SK-N-SH treated with all-trans-retinoic acid at 6 μM for 48 hours (cell line): ENCODE measurements at regions not wholly inside any gene's neighbourhood (a gene's known extent, or its start where the extent isn't known, plus 50 kb on each side); places are given as distances from the start of the nearest gene placed in this dataset.

ENCODE experiments used
- ATAC-seq: fragments of 200-7000 bp; cut with Tn5 transposase; 3 replicates; pipeline ENCODE4 v1.9.1; 2020; ENCODE audit warnings: mild to moderate bottlenecking, moderate library complexity
- ARNTL ChIP-seq: fragments of 450-650 bp; formaldehyde crosslinking; IDR thresholded peaks from 2 replicates; pipeline ENCODE4 v1.5.0; 2020; ENCODE audit warnings: low read depth, mild to moderate bottlenecking, moderate library complexity, borderline replicate concordance
- BACH2 ChIP-seq: fragments of 250-450 bp; sonication (Bioruptor Pico); IDR thresholded peaks from 2 replicates; pipeline ENCODE4 v1.9.0; 2021; ENCODE audit warnings: mild to moderate bottlenecking, borderline replicate concordance
- CREB5 ChIP-seq: fragments of 250-450 bp; sonication (Bioruptor Pico); IDR thresholded peaks from 2 replicates; pipeline ENCODE4 v1.5.1; 2020; ENCODE audit warnings: low read depth, mild to moderate bottlenecking, moderate library complexity
- CSDC2 ChIP-seq: fragments of 250-450 bp; sonication (Bioruptor Pico); IDR thresholded peaks from 2 replicates; pipeline ENCODE4 v1.5.0; 2020; ENCODE audit warnings: mild to moderate bottlenecking, moderate library complexity
- CSRNP3 ChIP-seq: fragments of 250-450 bp; sonication (Bioruptor Pico); IDR thresholded peaks from 2 replicates; pipeline ENCODE4 v1.5.1; 2021; ENCODE audit warnings: mild to moderate bottlenecking, moderate library complexity
- ESRRG ChIP-seq: fragments of 250-450 bp; sonication (Bioruptor Pico); IDR thresholded peaks from 2 replicates; pipeline ENCODE4 v1.6.1; 2021; ENCODE audit warnings: mild to moderate bottlenecking
- GLIS3 ChIP-seq: fragments of 250-450 bp; sonication (Bioruptor Pico); IDR thresholded peaks from 2 replicates; pipeline ENCODE4 v1.5.0; 2020; ENCODE audit warnings: mild to moderate bottlenecking, moderate library complexity
- ISL1 ChIP-seq: fragments of 250-450 bp; sonication (Bioruptor Pico); IDR thresholded peaks from 2 replicates; pipeline ENCODE4 v2.1.2; 2022; ENCODE audit warnings: mild to moderate bottlenecking, moderate library complexity
- OSR1 ChIP-seq: fragments of 250-450 bp; sonication (Bioruptor Pico); IDR thresholded peaks from 2 replicates; pipeline ENCODE4 v1.8.0; 2022; ENCODE audit warnings: moderate library complexity, mild to moderate bottlenecking, inconsistent platforms
- PATZ1 ChIP-seq: fragments of 250-450 bp; sonication (Bioruptor Pico); IDR thresholded peaks from 2 replicates; pipeline ENCODE4 v1.8.0; 2020; ENCODE audit warnings: mild to moderate bottlenecking, moderate library complexity, borderline replicate concordance
- POU6F1 ChIP-seq: fragments of 250-450 bp; sonication (Bioruptor Pico); IDR thresholded peaks from 2 replicates; pipeline ENCODE4 v1.8.0; 2021; ENCODE audit warnings: low read depth, mild to moderate bottlenecking, moderate library complexity, borderline replicate concordance
- PPARA ChIP-seq: fragments of 250-450 bp; sonication (Bioruptor Pico); IDR thresholded peaks from 2 replicates; pipeline ENCODE4 v1.5.0; 2020; ENCODE audit warnings: mild to moderate bottlenecking, borderline replicate concordance
- RARB ChIP-seq: fragments of 250-450 bp; sonication (Bioruptor Pico); IDR thresholded peaks from 2 replicates; pipeline ENCODE4 v1.8.0; 2021; ENCODE audit warnings: mild to moderate bottlenecking, moderate library complexity
- SNAI2 ChIP-seq: fragments of 250-450 bp; sonication (Bioruptor Pico); IDR thresholded peaks from 2 replicates; pipeline ENCODE4 v1.5.0; 2020; ENCODE audit warnings: mild to moderate bottlenecking, moderate library complexity
- TCF4 ChIP-seq: fragments of 250-450 bp; sonication (Bioruptor Pico); IDR thresholded peaks from 2 replicates; pipeline ENCODE4 v1.8.0; 2021; ENCODE audit warnings: mild to moderate bottlenecking, moderate library complexity, borderline replicate concordance
- TOX ChIP-seq: fragments of 250-450 bp; sonication (Bioruptor Pico); IDR thresholded peaks from 2 replicates; pipeline ENCODE4 v1.8.0; 2021; ENCODE audit warnings: mild to moderate bottlenecking, moderate library complexity, borderline replicate concordance
- TSHZ2 ChIP-seq: fragments of 250-450 bp; sonication (Bioruptor Pico); IDR thresholded peaks from 2 replicates; pipeline ENCODE4 v1.5.0; 2020; ENCODE audit warnings: mild to moderate bottlenecking, moderate library complexity
- ZFP3 ChIP-seq: fragments of 250-450 bp; sonication (Bioruptor Pico); IDR thresholded peaks from 2 replicates; pipeline ENCODE4 v1.5.0; 2020; ENCODE audit warnings: mild to moderate bottlenecking, moderate library complexity
- ZFP30 ChIP-seq: fragments of 450-650 bp; formaldehyde crosslinking; IDR thresholded peaks from 2 replicates; pipeline ENCODE4 v1.5.0; 2022; ENCODE audit warnings: mild to moderate bottlenecking, moderate library complexity
- ZNF565 ChIP-seq: fragments of 450-650 bp; formaldehyde crosslinking; conservative IDR thresholded peaks from 2 replicates; pipeline ENCODE4 v1.5.0; 2020; ENCODE audit warnings: low read depth, mild to moderate bottlenecking, moderate library complexity
- ZNF70 ChIP-seq: fragments of 450-650 bp; formaldehyde crosslinking; IDR thresholded peaks from 2 replicates; pipeline ENCODE4 v1.5.0; 2020; ENCODE audit warnings: mild to moderate bottlenecking, moderate library complexity
- ZNF8 ChIP-seq: fragments of 450-650 bp; formaldehyde crosslinking; IDR thresholded peaks from 2 replicates; pipeline ENCODE4 v1.5.0; 2020; ENCODE audit warnings: mild to moderate bottlenecking, moderate library complexity

- ATAC-seq: no peak
- TF ChIP-seq CREB5 (CRISPR knock-in tag) (no peak), ZFP3 (CRISPR knock-in tag) (no peak)
- TF ChIP-seq, all 23 proteins: peak for 0
Measured at GRCh38 chr3:151635905-151636304, 97.8 kb upstream of the AADACL2 start.

- ATAC-seq: no peak
- TF ChIP-seq BACH2 (CRISPR knock-in tag) (no peak), ZFP3 (CRISPR knock-in tag) (no peak), OSR1 (no peak), ZNF565 (CRISPR knock-in tag) (no peak), GLIS3 (no peak), ISL1 (CRISPR knock-in tag) (no peak), POU6F1 (CRISPR knock-in tag) (no peak), ESRRG (CRISPR knock-in tag) (no peak), PPARA (no peak), ZNF8 (CRISPR knock-in tag) (no peak), SNAI2 (CRISPR knock-in tag) (no peak), CSDC2 (CRISPR knock-in tag) (no peak), ZNF70 (CRISPR knock-in tag) (no peak), PATZ1 (CRISPR knock-in tag) (no peak), CSRNP3 (CRISPR knock-in tag) (no peak), TOX (CRISPR knock-in tag) (no peak), ARNTL (CRISPR knock-in tag) (no peak), TSHZ2 (CRISPR knock-in tag) (no peak), ZFP30 (CRISPR knock-in tag) (no peak), RARB (CRISPR knock-in tag) (no peak)
Measured at GRCh38 chr3:151631946-151632345, 101.8 kb upstream of the AADACL2 start.

- no peak for ATAC-seq
- TF ChIP-seq ESRRG (CRISPR knock-in tag) (no peak), ZFP30 (CRISPR knock-in tag) (no peak), CREB5 (CRISPR knock-in tag) (no peak), CSDC2 (CRISPR knock-in tag) (no peak), GLIS3 (no peak), OSR1 (no peak), TSHZ2 (CRISPR knock-in tag) (no peak), TCF4 (CRISPR knock-in tag) (no peak), POU6F1 (CRISPR knock-in tag) (no peak), ZNF565 (CRISPR knock-in tag) (no peak), ZNF8 (CRISPR knock-in tag) (no peak), ARNTL (CRISPR knock-in tag) (no peak), SNAI2 (CRISPR knock-in tag) (no peak), ISL1 (CRISPR knock-in tag) (no peak)
Measured at GRCh38 chr3:151630938-151631441, 102.7 kb upstream of the AADACL2 start.
